ENCODE measurements at regions not wholly inside any gene's neighbourhood (a gene's known extent, or its start where the extent isn't known, plus 50 kb on each side); places are given as distances from the start of the nearest gene placed in this dataset.
"Not testable (repeated sequence)": the region's sequence is repeated elsewhere in the genome, so short reads cannot be mapped to it uniquely, and the experiment has no call there.

DNA sequence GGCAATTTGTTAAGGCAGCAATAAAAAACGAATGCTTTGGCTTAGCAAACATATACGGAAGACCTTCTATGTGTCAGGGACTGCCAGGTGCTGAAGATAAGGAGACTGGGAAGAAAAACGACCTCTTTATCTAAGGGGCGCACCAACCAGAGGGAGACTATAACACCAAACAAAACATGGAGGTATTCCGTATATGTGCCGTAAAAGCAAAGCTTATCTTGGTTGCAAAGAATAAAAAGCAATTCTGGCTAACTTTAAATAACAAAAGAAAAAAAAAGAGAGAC is 167.1 kb upstream of the KCNJ15 start:
- in situ Hi-C loops (cut with MboI; ENCODE audit: low pct_unique_long_range_greater_than_20kb, low sequenced_read_pairs) = no loop called here

DNA sequence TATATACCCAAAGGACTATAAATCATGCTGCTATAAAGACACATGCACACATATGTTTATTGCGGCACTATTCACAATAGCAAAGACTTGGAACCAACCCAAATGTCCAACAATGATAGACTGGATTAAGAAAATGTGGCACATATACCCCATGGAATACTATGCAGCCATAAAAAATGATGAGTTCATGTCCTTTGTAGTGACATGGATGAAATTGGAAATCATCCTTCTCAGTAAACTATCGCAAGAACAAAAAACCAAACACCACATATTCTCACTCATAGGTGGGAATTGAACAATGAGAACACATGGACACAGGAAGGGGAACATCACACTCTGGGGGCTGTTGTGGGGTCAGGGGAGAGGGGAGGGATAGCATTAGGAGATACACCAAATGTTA is 165.7 kb upstream of the KCNJ15 start:
- in situ Hi-C loops (cut with MboI; ENCODE audit: low pct_unique_long_range_greater_than_20kb, low sequenced_read_pairs); DNase-seq: not testable (repeated sequence)

More for the DNA sequence above, 167.1 kb upstream of the KCNJ15 start:
- no peak for DNase-seq

DNA sequence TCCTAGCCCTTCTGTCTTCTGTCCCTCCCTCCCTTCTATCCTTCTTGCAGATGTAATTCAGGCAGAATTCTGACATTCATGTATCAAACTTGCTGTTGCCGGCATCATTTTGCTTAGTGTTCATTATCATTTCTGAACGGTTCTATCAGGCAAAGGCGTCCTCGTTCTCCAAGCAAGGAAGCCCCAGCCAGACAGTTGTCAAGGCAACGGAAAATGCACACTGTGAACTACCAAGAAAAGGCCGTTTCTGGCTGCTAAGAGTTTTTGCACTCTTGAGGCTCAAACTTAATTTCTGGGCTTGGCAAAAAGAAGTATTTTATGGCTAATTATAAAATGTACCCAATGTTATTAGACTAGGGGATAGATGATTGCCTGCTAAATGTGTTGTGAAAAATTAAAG is 164.7 kb upstream of the KCNJ15 start:
- no peak for DNase-seq
- in situ Hi-C loops (cut with MboI; ENCODE audit: low pct_unique_long_range_greater_than_20kb, low sequenced_read_pairs) = no loop called here

DNA sequence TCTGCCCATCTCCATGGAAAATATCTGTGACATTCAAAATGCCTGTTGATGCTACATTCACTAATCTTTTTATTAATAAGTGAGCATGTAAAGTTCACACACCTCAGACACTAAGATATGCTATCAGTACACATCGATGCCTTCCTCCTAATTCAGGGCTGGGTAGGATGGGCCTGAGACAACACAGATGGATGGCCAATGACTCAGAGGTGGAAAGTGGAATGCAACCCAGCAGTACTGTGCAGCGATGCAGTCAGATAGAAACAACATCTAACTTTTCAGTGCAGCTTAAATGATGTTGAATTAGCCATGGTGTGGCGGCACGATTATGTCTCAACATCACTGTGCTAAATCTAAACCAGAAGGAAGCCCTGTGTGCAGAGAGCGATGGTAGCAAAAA is 161.6 kb upstream of the KCNJ15 start:
- in situ Hi-C loops (cut with MboI; ENCODE audit: low pct_unique_long_range_greater_than_20kb, low sequenced_read_pairs) = no loop called here
- DNase-seq = no peak

DNA sequence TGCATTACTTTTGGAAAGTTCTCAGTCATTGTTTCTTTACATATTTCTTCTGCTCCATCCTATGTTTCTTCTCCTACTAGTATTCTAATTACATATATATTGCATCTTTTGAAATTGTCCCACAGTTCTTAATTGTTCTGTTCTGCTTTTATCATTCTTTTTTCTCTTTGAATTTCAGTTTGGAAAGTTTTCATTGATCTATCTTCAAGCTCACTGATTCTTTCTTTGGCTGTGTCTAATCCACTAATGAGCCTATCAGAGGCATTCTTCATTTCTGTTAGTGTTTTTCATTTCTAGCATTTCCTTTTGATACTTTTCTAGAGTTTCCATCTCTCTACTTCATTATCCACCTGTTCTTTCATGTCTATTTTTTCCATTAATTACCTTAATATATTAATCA is 159.0 kb upstream of the KCNJ15 start:
- in situ Hi-C loops (cut with MboI; ENCODE audit: low pct_unique_long_range_greater_than_20kb, low sequenced_read_pairs) = no loop called here
- no peak for DNase-seq

DNA sequence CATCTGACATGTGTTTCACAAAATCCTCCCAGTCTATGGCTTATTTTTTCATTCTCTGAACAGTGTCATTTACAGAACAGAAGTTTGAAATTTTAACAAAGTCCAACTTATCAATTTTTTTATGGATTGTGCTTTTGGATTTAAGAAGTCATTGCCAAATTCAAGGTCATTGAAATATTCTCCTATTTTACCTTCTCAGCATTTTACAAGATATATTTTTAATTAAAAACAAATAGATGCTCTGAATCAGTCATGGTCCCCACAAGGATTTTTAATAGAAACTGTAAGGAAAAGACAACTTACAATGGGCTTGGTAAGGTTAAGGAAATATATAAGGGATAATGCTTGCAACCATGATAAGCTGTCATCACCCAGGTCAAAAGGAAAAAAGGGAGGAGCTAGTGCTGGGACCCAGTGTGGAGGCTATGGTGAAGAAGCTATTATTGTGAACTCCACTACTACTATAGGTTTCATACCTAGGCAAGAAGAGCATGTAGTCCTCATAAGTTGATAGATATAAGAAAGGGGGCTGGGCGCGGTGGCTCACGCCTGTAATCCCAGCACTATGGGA is 144.5 kb upstream of the KCNJ15 start:
- in situ Hi-C loops (cut with MboI; ENCODE audit: low pct_unique_long_range_greater_than_20kb, low sequenced_read_pairs) = no loop called here
- no peak for DNase-seq

DNA sequence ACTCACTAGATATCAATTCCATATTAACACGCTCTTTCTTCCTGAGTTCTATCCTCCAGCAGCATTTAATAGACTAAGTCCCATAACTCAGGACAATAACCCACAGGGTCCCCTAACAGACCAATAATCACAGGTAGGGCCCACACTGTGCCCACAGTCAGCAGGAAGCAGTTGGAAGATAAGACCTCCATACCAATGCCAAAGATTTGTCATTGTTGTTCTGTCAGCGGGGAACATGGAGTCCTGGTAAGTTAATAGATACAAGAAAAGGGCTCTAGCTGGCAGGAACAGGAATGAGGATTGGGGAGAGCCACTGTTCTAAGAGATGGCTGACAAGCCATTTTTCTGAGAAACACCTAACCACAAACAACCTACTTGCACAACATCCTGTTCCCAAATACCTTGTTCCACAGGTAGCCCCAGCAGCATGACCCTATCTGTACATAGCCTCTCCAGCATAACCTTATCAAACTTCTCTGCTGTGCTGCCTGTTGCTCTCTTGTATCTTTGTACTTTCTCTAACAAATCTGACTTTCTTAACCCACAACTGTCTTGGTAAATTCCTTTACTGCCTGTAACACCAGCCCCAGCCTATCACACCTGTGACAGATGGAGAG is 142.0 kb upstream of the KCNJ15 start:
- DNase-seq = no peak
- in situ Hi-C loops (cut with MboI; ENCODE audit: low pct_unique_long_range_greater_than_20kb, low sequenced_read_pairs) = no loop called here

DNA sequence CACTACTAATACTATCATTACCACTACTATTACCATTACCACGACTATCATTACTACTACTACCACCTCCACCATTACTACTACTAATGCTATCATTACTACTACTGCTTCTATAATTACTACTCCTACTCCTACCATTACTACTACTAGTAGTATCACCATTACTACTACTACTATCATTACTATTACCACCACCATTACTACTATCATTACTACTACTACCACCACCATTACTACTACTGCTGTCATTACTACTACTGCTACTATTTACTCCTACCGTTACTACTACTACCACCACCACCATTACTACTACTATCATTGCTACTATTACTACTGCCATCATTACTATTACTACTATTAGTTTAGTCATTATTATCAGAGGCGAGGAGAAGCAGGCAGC is 140.9 kb upstream of the KCNJ15 start:
- in situ Hi-C loops (cut with MboI; ENCODE audit: low pct_unique_long_range_greater_than_20kb, low sequenced_read_pairs) = no loop called here
- no peak for DNase-seq

DNA sequence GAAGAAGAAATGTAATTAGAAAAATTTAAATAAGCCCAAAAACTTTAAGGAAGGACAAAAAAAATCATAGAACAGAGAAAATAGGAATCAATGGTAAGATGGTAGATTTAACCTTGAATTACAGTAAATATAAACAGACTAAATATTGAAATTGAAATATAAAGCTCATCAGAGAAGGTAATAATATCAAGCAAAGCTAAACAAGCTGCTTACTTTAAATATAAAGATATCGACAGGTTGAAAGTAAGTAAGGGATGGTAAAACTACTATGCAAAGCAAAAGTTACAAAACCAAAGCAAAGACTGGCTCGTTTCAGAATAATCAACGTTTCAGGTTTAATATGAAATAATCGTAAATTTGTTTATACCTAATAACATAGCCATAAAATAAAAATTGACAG is 137.0 kb upstream of the KCNJ15 start:
- in situ Hi-C loops (cut with MboI; ENCODE audit: low pct_unique_long_range_greater_than_20kb, low sequenced_read_pairs) = no loop called here
- no peak for DNase-seq

DNA sequence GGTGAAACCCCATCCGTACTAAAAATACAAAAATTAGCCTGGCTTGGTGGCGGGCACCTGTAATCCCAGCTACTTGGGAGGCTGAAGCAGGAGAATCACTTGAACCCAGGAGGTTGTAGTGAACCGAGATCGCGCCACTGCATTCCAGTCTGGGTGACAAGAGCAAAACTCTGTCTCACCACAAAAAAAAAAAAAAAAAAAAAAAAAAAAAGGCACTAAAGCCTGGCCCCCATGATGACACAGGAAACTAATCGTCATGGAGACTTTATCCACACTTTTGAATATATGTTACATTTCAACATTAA is 136.2 kb upstream of the KCNJ15 start:
- in situ Hi-C loops (cut with MboI; ENCODE audit: low pct_unique_long_range_greater_than_20kb, low sequenced_read_pairs); DNase-seq: not testable (repeated sequence)

DNA sequence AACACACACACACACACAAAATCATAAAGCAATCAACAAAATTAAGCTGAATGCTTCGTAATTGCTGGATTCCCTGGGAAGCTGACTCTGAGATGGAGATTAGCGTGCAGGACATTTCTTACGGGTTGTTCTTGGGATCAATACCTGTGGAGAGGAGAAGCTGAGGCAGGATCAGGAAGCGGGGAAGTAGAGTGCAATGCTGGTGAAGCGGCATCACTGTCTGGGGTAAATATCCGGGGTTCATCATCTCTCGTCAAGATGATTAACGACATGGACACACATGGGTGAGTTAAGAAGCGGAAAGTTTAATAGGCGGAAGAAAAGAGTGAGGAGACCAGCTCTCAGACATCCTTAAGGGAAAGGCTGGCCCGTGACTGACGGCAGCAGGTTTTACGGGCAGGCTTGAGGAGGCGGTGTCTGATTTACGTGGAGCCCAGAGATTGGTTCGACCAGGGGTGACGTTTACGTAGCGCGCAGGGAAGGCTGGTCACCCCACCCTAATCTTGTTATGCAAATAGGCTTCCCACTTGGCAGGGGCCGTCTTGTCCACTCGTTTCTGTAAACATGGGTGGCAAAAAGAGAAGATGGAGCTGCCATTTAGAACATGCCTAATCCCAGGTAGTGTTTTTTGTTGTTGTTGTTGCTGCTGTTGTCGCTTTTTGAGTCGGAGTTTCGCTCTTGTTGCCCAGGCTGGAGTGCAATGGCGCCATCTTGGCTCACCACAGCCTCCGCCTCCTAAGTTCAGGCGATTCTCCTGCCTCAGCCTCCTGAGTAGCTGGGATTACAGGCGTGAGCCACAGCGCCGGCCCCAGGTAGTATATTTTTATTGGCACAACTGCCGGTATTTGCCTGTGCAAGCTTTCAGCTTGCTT is 135.6 kb upstream of the KCNJ15 start:
- DNase-seq = no peak
- in situ Hi-C loops (cut with MboI; ENCODE audit: low pct_unique_long_range_greater_than_20kb, low sequenced_read_pairs) = no loop called here

DNA sequence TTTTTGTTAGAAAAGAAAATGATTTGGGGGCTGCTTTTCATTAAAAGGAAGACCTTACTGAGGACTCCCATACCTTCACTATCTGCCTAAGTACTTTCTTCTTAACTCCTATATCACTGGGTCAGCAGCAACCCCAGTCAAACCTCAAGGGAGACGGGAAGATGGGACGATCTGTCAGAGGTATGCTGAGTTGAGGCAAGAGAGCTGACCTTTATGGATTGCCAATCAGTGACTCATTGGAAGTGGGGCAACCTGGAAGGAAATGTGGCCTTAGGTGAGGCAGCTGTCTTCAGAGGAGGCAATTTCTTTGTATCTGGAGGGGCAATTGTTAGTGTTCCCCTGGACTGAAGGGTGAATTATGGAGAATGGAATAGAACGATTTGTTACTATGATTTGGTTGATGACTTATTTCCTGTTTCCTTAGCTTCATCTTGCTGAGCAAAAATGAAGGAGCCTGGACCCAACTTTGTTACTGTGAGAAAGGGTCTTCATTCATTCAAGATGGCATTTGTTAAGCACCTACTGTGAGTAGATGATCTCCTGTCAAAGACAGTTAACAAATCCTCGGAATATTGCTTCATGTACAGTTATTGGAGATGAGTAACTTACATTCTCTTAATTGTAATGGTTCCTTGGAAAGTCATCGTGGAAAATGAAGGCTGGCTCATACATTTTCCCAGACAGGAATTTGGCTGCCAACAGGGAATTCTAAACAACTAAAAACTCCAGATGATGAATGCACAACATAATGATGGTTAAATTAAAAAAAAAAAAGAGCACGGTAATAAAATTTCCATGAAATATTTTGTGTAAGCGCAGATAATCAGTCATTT is 134.7 kb upstream of the KCNJ15 start:
- no peak for DNase-seq
- in situ Hi-C loops (cut with MboI; ENCODE audit: low pct_unique_long_range_greater_than_20kb, low sequenced_read_pairs) = no loop called here

DNA sequence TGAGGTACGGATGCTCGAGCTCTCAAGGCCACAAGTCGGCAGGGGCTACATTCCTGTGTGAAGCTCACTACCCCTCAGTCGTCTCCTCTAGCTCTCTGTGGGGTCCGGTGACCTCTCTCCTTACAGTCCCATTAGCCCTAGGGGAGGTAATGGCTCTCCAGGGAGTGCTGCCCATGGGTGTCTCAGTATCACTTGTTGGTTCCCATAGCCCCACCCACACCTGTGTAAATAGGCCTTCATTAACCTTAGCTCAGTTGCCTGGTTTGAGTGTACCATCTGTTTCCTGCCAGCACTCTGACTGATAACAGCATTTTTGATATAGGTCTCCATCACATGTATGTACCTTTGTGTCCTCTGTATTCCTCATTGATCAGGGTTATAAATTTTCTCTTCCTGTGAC is 133.2 kb upstream of the KCNJ15 start:
- no peak for DNase-seq
- in situ Hi-C loops (cut with MboI; ENCODE audit: low pct_unique_long_range_greater_than_20kb, low sequenced_read_pairs) = no loop called here

DNA sequence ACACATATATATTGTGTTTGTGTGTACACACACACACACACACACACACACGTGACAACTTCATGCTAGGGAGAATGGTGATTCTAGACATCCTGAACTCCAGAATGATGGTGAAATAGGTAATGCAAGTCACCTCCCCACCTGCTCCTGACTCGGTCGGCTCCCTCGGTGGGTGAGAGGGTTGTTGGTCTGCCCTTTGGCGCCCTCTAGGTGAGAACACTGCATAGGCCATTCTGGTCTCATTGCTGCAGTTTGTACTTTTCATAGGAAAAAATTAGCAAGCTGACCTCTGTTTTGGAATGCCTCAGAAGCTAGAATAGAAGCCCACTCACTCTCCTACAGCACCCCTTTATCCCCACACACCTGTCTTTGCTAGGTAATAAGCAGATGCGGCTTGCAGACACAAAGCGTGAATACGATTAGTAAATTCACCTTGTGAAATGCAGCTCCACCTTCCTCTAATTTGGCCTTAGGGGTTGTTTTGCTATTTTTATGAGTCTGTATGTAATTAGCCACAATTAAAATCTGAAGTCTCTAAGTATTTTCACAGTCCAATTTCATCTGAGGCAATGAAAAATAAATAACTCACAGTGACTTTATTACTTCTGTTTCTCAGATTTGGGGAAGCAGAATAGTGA is 130.0 kb upstream of the KCNJ15 start:
- peak; percentile 63 for DNase-seq

DNA sequence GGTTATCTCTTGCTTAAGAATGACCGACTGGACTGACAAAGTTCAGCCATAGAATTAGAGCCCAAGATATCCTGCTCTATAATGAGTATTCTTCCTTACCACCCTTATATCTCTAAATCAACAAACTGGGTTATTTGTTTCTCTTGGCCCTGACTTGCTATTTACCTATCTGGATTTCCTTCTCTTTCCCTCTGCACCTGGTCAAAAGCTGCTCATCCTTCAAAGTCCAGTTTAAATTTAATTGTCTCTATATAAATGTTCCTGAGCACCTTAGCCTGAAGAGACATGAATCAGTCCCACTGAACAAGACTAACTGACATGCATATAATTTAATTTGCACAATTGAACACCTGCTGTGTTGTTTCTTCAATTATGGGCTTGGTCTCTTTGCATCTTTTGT is 127.1 kb upstream of the KCNJ15 start:
- no peak for DNase-seq
- in situ Hi-C loops (cut with MboI; ENCODE audit: low pct_unique_long_range_greater_than_20kb, low sequenced_read_pairs) = no loop called here

More for the DNA sequence above, 130.0 kb upstream of the KCNJ15 start:
- in situ Hi-C loops (cut with MboI; ENCODE audit: low pct_unique_long_range_greater_than_20kb, low sequenced_read_pairs) = no loop called here

DNA sequence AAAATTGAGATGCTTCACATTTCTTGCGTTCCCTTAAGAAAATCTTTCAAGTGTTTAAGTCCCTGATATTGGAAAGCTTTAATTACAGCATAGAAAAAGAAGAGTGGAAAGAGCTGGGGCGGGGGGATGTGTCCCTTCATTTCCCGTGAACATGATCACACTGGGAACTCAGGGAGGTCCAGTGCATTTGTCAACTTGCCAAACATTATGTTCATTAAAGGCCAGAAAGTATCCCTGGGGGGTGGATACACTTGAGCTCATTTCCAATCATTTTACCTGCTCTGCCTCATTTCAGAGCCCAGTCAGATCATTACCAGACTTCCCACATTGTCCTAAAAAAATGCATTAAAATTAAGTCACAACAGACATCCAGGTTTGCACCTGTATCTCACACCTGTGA is 123.6 kb upstream of the KCNJ15 start:
- in situ Hi-C loops (cut with MboI; ENCODE audit: low pct_unique_long_range_greater_than_20kb, low sequenced_read_pairs) = no loop called here

DNA sequence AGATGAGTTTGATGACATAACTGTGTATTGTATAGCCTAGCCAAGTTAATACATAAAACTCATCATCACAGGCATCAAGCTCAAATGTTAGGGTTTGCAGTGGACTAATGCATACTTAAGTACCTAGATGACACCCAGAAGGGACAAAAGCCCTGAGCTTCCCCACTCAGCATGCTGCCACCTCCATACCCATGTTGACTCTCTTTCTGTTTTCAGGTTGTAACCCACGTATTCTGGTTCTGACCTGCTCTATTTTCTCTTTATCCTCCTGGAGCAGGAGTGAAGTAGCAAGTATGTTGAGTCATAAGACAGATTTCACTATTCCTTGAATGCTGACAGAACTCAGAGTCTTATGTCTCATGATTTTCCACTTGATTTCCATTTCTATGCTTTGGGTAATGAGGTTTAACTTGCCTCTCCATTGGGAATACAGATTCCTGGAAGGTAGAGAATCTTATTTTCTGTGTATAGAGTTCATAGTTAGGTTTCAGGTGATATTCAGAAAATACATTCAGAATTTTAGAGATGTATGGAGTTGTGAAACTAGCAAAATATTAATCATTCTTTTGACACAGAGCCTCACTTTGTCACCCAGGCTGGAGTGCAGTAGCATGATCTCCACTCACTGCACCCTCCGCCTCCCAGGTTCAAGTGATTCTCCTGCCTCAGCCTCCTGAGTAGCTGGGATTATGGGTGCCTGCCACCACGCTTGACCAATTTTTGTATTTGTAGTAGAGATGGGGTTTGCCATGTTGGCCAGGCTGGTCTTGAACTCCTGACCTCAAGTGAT is 122.5 kb upstream of the KCNJ15 start:
- no peak for DNase-seq
- in situ Hi-C loops (cut with MboI; ENCODE audit: low pct_unique_long_range_greater_than_20kb, low sequenced_read_pairs) = no loop called here

More for the DNA sequence above, 123.6 kb upstream of the KCNJ15 start:
- no peak for DNase-seq

DNA sequence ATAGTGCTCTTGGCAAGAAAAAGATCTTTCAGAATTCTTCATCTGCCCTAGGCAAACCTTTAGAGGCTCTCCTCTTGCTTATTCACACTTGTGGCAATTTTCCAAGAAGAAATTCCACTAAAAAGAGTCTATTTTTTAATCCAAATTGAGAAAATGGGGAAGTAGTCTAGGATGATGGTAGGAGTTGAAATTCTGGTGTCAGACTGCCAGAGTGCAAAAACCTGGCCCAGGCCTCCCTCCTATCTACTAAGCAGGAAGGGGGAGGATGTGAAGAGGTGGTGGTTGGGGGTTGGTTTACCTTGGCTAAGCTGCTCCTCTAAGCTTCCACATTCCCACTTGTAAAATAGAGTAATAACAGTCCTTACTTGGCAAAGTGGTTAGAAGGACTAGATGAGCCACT is 120.6 kb upstream of the KCNJ15 start:
- in situ Hi-C loops (cut with MboI; ENCODE audit: low pct_unique_long_range_greater_than_20kb, low sequenced_read_pairs) = no loop called here
- no peak for DNase-seq
